ENCODE measurements at regions not wholly inside any gene's neighbourhood (a gene's known extent, or its start where the extent isn't known, plus 50 kb on each side); places are given as distances from the start of the nearest gene placed in this dataset.

DNA sequence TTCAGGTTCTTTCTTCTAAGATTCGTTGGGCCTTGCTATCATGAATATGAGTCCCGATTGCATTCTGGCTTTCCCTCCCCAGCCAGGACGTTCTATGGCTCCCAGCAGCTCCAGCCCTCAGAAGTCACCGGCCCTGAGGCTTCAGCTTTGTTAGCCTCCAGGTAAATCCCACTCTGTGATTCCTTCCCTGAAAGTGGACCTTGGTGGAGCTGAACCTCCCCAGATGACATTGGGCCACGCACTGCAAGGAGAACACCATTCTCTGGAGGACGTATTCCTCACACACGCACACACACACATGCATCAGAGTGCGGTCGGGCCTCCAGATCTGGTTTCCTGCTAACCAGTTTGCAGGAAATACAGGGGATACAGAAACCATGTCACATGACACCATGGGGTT, 487.3 kb upstream of the CDH4 start:
- Mint-ChIP-seq H3K36me3 (ENCODE audit: low read depth) (no peaks in the 10 kb centered on the region), H3K27me3 (ENCODE audit: low read depth) (no peaks in the 10 kb centered on the region), H3K9me3 (no peaks in the 10 kb centered on the region), H3K4me1 (no peaks in the 10 kb centered on the region), H3K27ac (ENCODE audit: unreplicated experiment) (no peak overlapping the region), H3K4me3 (no peak overlapping the region)
- DNase-seq (ENCODE audit: low read depth, low spot score) = no peak
- TF ChIP-seq, protein P1, sequence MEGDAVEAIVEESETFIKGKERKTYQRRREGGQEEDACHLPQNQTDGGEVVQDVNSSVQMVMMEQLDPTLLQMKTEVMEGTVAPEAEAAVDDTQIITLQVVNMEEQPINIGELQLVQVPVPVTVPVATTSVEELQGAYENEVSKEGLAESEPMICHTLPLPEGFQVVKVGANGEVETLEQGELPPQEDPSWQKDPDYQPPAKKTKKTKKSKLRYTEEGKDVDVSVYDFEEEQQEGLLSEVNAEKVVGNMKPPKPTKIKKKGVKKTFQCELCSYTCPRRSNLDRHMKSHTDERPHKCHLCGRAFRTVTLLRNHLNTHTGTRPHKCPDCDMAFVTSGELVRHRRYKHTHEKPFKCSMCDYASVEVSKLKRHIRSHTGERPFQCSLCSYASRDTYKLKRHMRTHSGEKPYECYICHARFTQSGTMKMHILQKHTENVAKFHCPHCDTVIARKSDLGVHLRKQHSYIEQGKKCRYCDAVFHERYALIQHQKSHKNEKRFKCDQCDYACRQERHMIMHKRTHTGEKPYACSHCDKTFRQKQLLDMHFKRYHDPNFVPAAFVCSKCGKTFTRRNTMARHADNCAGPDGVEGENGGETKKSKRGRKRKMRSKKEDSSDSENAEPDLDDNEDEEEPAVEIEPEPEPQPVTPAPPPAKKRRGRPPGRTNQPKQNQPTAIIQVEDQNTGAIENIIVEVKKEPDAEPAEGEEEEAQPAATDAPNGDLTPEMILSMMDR (conservative IDR thresholded peaks at IDR 0.05) = no peak

DNA sequence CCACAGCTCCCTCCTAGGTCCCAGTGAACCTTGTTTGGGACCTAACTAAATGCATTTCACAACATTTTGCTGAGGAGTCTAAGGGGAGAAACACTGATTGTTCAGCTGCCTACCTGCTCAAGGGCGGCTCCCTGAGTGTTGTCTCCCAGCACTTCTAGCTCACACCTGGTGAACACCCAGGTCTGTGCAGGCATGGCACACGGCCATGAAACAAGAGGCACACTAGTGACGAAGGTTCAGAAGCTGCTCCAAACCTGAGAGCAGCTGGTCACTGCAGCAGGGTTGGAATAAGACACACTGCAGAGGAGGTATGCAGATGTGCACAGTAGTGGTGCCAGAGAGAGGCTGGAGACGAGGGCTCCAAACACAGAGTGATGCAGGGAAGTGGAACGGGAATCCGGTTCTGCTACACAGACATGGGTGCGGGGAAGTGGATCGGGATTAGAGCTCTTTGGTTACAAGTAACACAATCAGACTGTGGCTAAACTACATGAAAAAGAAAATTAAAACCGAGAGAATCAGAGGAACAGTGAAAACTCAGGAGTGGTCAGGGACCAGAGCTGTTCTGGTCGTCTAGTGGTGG, 486.1 kb upstream of the CDH4 start:
- Mint-ChIP-seq H3K36me3 (ENCODE audit: low read depth) (no peaks in the 10 kb centered on the region), H3K4me3 (no peak overlapping the region), H3K27me3 (ENCODE audit: low read depth) (peaks cover 2% of the 10 kb centered on the region), H3K4me1 (no peaks in the 10 kb centered on the region), H3K27ac (ENCODE audit: unreplicated experiment) (no peak overlapping the region), H3K9me3 (no peaks in the 10 kb centered on the region)
- DNase-seq (ENCODE audit: low read depth, low spot score) = no peak
- TF ChIP-seq, protein P1 (conservative IDR thresholded peaks at IDR 0.05) = no peak

DNA sequence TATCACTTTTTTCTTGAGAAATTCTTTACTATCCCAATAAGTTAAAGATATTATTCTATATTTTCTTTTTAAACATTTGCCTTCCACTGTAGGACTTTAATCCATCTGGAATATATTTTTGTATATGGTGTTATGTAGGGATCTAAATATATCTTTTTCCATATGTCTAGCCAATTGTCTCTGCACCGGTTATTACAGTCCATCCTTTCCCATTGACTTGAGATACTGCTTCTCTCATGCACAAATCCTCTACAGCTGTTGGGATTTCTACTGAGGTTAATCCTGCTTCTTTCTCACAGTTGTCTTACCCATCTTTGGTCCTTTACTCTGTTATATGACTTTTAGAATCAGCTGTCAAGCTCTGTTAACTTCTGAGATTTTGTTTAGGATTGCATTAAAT, 483.8 kb upstream of the CDH4 start:
- no peak for DNase-seq (ENCODE audit: low read depth, low spot score)
- H3K27ac Mint-ChIP-seq (ENCODE audit: unreplicated experiment) = no peak overlapping the region
- TF ChIP-seq, protein P1 (conservative IDR thresholded peaks at IDR 0.05) = no peak

DNA sequence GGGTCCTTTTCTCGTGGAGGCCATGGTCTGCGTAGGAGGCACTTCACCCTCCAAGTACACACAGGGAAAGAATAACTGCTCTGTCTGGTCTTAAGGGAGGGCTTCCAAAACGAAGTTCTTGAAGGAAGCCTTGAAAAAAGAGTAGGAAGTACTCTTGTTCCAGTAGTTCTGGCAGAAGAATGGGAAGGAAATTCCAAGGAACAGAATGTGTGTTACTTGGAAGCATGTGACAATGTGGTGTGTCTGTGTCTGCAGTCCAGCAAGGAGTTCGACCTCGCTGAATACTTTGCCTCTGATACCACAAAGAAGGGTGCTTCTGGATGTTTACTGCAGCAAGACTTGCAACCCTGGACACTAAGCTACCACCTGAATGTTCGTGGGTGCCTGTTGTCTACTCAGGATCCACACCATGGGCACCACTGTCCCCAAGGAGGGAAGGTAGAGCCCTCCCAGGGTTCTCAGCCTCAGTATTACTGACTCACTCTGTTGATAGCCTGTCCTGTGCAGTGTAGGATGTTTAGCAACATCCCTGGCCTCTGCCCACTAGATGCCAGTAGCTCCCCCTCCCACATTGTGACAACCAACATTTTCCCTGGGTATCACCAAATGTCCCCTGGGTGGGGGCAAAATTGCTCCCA, 471.6 kb upstream of the CDH4 start:
- TF ChIP-seq, protein P1 (conservative IDR thresholded peaks at IDR 0.05) = no peak
- Mint-ChIP-seq H3K9me3 (no peaks in the 10 kb centered on the region), H3K4me1 (no peaks in the 10 kb centered on the region), H3K27ac (ENCODE audit: unreplicated experiment) (no peak overlapping the region), H3K27me3 (ENCODE audit: low read depth) (peaks cover 2% of the 10 kb centered on the region), H3K4me3 (no peak overlapping the region), H3K36me3 (ENCODE audit: low read depth) (no peaks in the 10 kb centered on the region)
- no peak for DNase-seq (ENCODE audit: low read depth, low spot score)

More for the DNA sequence above, 483.8 kb upstream of the CDH4 start:
- Mint-ChIP-seq H3K4me3 (no peak overlapping the region), H3K27me3 (ENCODE audit: low read depth) (peaks cover 2% of the 10 kb centered on the region), H3K36me3 (ENCODE audit: low read depth) (no peaks in the 10 kb centered on the region), H3K9me3 (no peaks in the 10 kb centered on the region), H3K4me1 (no peaks in the 10 kb centered on the region)

DNA sequence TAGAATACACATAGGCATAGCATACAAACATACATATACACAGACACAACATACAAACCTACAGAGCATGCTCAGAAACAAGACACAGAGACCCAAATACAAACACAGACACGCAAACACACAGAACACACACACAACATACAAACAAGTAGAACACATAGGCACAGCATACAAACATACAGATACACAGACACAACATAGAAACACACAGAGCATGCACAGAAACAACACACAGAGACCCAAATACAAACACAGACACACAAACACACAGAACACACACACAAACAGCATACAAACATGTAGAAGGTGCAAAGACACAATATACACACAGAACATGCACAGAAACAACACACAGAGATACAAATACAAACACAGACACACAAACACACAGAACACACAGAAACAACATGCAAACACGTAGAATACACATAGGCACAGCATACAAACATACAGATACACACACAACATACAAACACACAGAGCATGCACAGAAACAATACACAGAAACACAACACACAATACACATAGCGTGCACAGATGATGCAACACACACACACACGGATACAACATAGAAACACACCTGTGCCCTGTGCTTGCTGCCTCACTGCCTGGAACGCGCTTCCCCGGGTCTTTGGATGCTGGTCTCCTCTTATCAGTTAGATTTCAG, 469.0 kb upstream of the CDH4 start:
- Mint-ChIP-seq H3K4me3 (no peak overlapping the region), H3K27ac (ENCODE audit: unreplicated experiment) (no peak overlapping the region), H3K4me1 (peaks cover 4% of the 10 kb centered on the region), H3K27me3 (ENCODE audit: low read depth) (peaks cover 10% of the 10 kb centered on the region), H3K36me3 (ENCODE audit: low read depth) (no peaks in the 10 kb centered on the region), H3K9me3 (no peaks in the 10 kb centered on the region)
- TF ChIP-seq, protein P1 (conservative IDR thresholded peaks at IDR 0.05) = no peak
- DNase-seq (ENCODE audit: low read depth, low spot score) = no peak

Data from neural crest cell (in vitro differentiated cells).